Effector memory CD4-positive, alpha-beta T cell (primary cell): ENCODE measurements at regions not wholly inside any gene's neighbourhood (a gene's known extent, or its start where the extent isn't known, plus 50 kb on each side); places are given as distances from the start of the nearest gene placed in this dataset.

Experiments used
- DNase-seq, 3 donors: peaks; one replicate each; pipeline ENCODE4 v3.0.0-alpha.2; 2020
- H3K27ac ChIP-seq: 2 replicates; pipeline ENCODE4 v1.7.0; 2013; ENCODE audit warnings: mild to moderate bottlenecking, low read length, moderate library complexity; ENCODE audit not compliant: insufficient read depth, poor library complexity, severe bottlenecking
- H3K27me3 ChIP-seq: replicated peaks from 2 replicates; pipeline ENCODE4 v1.7.0; 2013; ENCODE audit warnings: mild to moderate bottlenecking, low read length; ENCODE audit not compliant: insufficient read depth, control insufficient read depth, poor library complexity, severe bottlenecking
- H3K36me3 ChIP-seq: 2 replicates; pipeline ENCODE4 v1.7.0; 2013; ENCODE audit warnings: mild to moderate bottlenecking, low read length, moderate library complexity; ENCODE audit not compliant: control insufficient read depth, insufficient read depth
- H3K4me1 ChIP-seq: 2 replicates; pipeline ENCODE4 v1.7.0; 2013; ENCODE audit warnings: low read length, mild to moderate bottlenecking; ENCODE audit not compliant: control insufficient read depth, insufficient read depth, poor library complexity, severe bottlenecking
- H3K4me3 ChIP-seq: 2 replicates; pipeline ENCODE4 v1.7.0; 2013; ENCODE audit warnings: low read length, low read depth, mild to moderate bottlenecking; ENCODE audit not compliant: insufficient read depth, poor library complexity, severe bottlenecking
- H3K9me3 ChIP-seq: 2 replicates; pipeline ENCODE4 v1.7.0; 2013; ENCODE audit warnings: mild to moderate bottlenecking, low read length, moderate library complexity; ENCODE audit not compliant: control insufficient read depth

DNA sequence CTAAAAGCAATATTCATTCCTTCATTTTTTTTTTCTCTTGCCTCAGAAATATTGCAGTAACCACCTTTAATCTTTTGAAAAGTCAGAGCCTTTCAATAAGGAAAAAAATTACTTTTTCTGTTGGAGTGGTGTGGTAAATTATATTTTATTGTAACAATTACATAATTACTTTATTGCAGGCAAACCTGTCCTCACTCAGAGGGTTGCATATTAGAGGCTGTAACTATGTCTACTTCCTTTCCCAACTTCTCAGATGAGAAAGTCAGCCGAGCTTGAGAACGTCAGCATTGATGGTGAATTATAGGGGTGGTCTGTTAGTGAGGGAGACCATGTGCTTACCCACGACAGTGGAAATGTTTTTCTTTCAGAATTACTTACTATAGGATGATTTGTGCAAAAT is 611.8 kb downstream of the KIF4B start:
- Histone ChIP-seq H3K4me3 (no peak overlapping the region), H3K27me3 (no peaks in the 10 kb centered on the region), H3K9me3 (no peaks in the 10 kb centered on the region), H3K27ac (no peak overlapping the region), H3K4me1 (no peaks in the 10 kb centered on the region), H3K36me3 (no peaks in the 10 kb centered on the region)
- no peak for DNase-seq

DNA sequence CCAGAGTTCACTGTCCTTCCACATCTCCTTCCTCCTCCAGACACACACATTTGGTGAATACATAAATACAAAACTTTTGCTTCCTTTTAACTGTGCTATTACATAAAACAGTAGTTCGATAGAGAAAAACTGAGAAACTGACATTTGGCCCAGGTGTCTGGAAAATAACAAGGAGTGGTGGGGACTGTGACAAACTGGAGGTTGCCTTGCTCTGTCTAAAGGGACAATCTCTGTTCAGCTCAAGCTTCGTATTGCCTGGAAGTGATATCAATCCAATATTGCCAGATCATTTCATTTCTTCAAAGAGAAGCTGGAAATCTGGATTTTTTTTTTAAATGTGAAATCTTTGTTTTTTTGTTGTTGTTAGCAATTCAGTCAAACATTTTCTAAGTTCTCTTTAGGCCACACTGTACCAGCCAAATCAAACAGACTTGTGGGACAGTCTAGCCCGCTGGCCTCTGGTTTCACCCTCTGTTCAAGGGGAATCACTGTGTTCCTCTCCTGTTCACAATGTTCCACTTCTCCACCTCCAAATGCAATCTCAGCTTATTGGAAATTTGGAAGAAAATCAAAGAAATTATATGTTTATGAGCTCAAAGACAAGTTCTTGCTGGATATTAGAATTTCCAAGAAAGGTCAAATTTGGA is 612.5 kb downstream of the KIF4B start:
- no peak overlapping the region for H3K4me3 ChIP-seq
- no peaks in the 10 kb centered on the region for H3K4me1 ChIP-seq
- no peaks in the 10 kb centered on the region for H3K36me3 ChIP-seq
- no peaks in the 10 kb centered on the region for H3K9me3 ChIP-seq
- no peak overlapping the region for H3K27ac ChIP-seq
- no peak for DNase-seq
- H3K27me3 ChIP-seq, result no peaks in the 10 kb centered on the region

DNA sequence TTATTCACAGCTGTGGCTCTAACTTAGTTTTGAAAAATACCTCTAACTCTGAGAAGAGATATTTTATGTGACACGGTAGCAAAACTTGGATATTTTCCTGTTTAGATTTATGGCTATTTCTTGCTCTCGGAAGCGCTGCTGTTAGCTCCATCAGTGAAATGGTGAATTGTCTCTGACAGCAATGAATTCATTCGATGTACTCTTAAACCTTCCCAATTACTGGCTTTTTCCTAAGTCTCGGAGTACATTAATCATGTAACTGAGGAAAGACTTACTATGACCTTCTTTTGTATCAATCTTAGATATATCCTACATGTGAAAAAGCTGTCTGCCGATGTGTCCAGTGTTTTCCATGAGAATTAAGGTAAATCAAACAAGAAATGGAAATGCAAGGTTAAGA is 613.0 kb downstream of the KIF4B start:
- DNase-seq, result no peak
- H3K27ac ChIP-seq, result no peak overlapping the region
- no peaks in the 10 kb centered on the region for H3K4me1 ChIP-seq
- no peaks in the 10 kb centered on the region for H3K27me3 ChIP-seq
- no peaks in the 10 kb centered on the region for H3K36me3 ChIP-seq
- H3K4me3 ChIP-seq, result no peak overlapping the region
- H3K9me3 ChIP-seq, result no peaks in the 10 kb centered on the region

DNA sequence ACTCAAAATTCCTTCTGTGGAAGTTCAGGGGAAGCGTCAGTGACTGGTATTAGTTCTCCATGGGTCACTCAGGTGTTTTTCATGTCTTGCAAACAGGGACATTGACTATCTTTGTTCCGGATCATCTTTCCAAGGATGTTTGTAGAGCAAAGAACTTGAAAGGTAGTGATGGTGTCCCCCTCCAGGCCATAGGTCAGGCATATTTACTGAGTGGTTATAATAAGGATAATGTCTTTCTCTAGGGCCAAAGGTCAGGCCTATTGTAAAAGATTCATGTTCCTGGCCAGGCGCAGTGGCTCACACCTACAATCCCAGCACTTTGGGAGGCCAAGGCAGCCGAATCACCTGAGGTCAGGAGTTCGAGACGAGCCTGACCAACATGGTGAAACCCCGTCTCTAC is 614.8 kb downstream of the KIF4B start:
- Histone ChIP-seq H3K27ac (no peak overlapping the region), H3K27me3 (no peaks in the 10 kb centered on the region), H3K36me3 (no peaks in the 10 kb centered on the region), H3K4me1 (no peaks in the 10 kb centered on the region), H3K9me3 (no peaks in the 10 kb centered on the region), H3K4me3 (no peak overlapping the region)
- no peak for DNase-seq

DNA sequence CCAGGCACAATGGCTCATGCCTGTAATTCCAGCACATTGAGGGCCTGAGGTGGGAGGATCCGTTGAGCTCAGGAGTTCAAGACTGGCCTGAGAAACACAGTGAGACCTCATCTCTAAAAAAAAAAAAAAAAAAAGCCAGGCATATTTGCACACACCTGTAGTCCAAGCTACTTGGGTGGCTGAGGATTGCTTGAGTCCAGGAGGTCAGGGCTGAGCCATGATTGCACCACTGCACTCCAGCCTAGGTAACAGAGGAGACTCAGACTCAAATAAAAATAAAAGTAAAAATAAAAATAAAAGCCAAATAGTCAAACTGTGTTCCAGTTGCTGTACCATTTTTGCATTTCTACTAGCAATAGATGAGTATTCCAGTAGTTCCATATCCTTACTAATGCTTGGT is 616.0 kb downstream of the KIF4B start:
- no peak for DNase-seq
- Histone ChIP-seq H3K27me3 (no peaks in the 10 kb centered on the region), H3K4me1 (no peaks in the 10 kb centered on the region), H3K4me3 (no peak overlapping the region), H3K9me3 (no peaks in the 10 kb centered on the region), H3K36me3 (no peaks in the 10 kb centered on the region), H3K27ac (no peak overlapping the region)

DNA sequence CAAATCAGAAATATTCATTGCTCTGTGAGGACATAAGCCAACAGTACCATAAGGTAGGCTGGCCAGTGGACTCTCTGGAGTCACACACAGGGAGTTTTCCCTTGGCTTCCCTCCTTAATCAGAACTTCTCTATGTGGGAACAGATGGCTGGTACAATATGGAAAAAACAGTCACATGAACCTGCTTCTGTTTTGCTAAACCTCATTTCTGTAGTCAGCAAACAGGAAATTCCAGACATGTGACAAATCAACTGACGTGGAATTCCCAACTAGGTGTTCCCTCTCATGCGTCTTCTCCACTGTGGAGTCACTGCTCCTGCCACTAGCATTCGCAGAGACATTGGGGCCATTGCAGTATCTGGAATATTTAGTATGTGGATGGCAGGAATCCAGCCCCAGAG is 617.6 kb downstream of the KIF4B start:
- DNase-seq, result no peak
- no peaks in the 10 kb centered on the region for H3K36me3 ChIP-seq

DNA sequence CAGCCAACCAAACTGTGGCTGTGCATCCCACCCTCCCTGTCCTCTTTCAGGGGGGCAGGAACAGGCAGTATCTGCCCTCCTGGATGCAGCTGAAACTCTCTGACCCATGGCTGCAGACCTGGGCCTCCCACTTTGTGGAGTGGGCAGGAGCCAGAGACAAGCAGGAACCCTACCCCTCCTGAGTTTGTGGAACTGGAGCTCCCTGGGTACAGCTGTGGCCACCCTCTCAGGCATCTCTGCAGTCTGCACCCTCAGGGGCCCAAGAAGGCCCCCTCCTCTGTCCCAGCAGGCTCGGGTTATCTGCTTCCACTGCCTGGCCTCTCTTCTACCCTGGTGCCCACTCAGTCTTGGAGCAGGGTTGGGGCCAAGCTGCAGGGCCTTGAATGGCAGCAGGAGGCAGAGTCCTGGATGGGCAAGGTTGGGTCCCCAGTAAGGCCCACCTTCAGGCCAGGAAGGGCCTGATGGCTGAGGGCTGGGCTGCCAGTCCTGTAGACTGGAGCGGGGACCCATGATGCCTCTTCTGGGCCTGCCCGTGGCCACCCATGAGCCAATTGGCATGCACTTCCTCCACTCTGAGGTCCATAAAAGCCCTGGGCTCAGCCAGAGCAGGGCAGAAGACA is 619.9 kb downstream of the KIF4B start:
- Histone ChIP-seq H3K36me3 (no peaks in the 10 kb centered on the region), H3K9me3 (no peaks in the 10 kb centered on the region), H3K4me3 (no peak overlapping the region), H3K4me1 (no peaks in the 10 kb centered on the region), H3K27me3 (no peaks in the 10 kb centered on the region), H3K27ac (no peak overlapping the region)
- no peak for DNase-seq

More for the DNA sequence above, 617.6 kb downstream of the KIF4B start:
- Histone ChIP-seq H3K4me1 (no peaks in the 10 kb centered on the region), H3K4me3 (no peak overlapping the region), H3K27ac (no peak overlapping the region), H3K27me3 (no peaks in the 10 kb centered on the region), H3K9me3 (no peaks in the 10 kb centered on the region)

DNA sequence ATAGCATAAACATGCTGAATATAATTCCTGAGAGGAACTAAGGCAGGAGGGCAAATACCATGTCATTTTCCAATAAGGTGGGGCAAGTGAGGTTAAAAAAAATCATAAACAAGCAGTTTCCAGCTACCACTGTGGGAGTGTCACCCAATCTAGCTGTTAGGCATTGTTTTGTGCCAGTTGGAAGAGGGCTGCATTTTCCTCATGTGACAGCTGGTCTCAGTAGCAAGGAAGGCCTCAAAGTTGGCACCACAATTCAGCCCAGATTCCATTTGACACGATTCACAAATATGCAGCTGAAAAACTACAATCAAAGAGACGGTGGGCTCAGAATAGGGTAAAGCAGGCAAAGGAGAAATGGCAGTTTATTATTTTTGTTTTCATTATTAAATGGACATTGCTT is 636.1 kb downstream of the KIF4B start:
- Histone ChIP-seq H3K9me3 (no peaks in the 10 kb centered on the region), H3K27me3 (no peaks in the 10 kb centered on the region), H3K36me3 (no peaks in the 10 kb centered on the region), H3K4me1 (no peaks in the 10 kb centered on the region), H3K27ac (no peak overlapping the region), H3K4me3 (no peak overlapping the region)
- DNase-seq, result no peak

DNA sequence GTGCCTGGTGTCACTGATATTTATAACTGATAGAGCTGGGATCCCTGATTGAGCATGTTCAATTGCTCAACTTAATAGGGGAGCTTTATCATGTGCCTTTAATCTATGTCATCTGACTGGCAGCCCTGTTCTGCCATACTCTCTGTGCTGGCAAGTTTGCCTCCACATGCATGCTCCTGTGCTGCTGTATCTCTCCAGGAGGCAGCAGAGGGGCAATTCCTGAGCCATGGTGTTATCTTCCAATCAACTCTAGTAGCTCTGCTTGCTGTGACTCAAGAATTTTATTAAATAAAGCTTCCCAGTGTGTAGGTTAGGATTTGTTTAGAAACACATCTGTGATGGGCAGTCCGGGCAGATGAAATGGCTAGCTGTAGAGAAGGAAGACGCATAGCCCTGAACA is 642.0 kb downstream of the KIF4B start:
- H3K9me3 ChIP-seq, result no peaks in the 10 kb centered on the region
- H3K36me3 ChIP-seq, result no peaks in the 10 kb centered on the region
- no peak for DNase-seq
- no peaks in the 10 kb centered on the region for H3K27me3 ChIP-seq
- H3K27ac ChIP-seq, result no peak overlapping the region
- no peak overlapping the region for H3K4me3 ChIP-seq
- H3K4me1 ChIP-seq, result no peaks in the 10 kb centered on the region

DNA sequence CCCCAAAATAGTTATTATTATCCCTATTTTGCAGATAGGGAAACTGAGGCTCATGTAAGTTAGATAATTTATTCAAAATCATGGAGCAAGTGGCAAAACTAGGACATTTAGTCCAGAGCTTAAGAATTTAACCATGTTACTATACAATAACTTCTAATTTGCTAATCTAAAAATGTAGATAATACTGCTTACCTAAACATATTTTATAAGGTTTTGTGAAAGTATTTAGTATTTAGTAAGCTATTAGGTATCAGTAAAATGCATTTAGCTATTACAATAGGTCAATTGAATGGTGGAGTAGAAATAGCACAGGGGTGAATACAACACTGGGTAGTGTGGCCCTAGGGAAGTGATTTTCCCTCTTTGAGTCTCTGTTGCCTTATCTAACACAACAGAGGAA is 648.3 kb downstream of the KIF4B start:
- H3K36me3 ChIP-seq, result no peaks in the 10 kb centered on the region
- no peaks in the 10 kb centered on the region for H3K4me1 ChIP-seq
- DNase-seq, result no peak
- H3K27ac ChIP-seq, result no peak overlapping the region
- no peaks in the 10 kb centered on the region for H3K9me3 ChIP-seq
- no peak overlapping the region for H3K4me3 ChIP-seq
- H3K27me3 ChIP-seq, result no peaks in the 10 kb centered on the region
